ENCODE measurements at regions not wholly inside any gene's neighbourhood (a gene's known extent, or its start where the extent isn't known, plus 50 kb on each side); places are given as distances from the start of the nearest gene placed in this dataset.

DNA sequence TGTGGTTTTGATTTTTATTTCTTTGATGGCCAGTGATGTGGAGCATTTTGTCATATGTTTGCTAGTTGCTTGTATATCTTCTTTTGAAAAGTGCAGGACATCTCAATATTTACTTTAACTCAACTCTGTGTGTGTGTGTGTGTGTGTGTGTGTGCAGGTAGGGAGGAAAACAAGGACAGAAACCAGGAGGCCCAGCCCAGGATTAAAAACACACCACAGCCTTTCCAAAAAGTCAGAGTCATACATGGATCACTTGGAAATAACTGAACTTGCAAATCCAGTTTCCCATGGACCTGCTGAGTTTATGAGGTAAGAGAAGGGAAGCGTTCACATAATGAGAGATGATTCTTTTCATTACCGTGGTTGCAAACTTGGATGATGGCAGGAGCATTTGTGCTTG is 189.9 kb upstream of the LYZL1 start:
- no peak for DNase-seq

DNA sequence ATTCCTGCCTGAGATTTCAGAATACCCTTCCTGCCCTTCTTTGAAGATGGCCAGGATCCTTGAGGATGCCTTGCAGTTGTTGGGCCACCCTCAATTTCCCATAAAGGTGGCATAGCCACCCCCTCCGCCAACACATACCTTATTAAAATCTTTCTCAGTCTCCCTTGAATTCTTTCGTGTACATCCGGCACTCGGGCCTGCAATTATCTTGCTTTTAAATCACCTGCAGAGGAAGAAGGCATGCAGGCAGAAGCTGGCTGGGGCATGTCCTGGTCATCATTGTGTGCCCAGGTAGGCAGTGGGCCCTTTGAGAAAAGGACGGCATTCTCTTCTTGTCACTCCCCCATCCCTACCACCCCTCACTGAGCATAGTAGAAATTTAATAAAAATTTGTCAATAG is 189.5 kb upstream of the LYZL1 start:
- no peak for DNase-seq

DNA sequence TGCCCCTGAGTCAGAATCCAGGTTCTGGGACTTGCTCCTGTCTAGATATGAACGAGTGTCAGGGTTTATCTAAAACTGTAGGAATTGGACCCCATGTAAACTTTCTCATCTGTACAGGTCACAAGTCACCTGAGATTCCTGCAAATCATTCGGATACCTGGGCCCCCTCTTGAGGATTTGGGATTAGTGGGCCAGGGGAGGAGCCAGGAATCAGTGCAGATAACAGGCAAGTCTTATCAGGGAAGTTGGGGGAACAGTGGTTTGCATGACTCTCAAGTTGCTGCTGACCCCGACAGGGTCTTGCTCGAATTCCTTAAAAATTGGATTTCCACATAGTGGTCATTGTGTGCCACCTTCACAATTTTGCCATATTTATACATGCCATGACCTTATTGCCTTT is 188.4 kb upstream of the LYZL1 start:
- no peak for DNase-seq

DNA sequence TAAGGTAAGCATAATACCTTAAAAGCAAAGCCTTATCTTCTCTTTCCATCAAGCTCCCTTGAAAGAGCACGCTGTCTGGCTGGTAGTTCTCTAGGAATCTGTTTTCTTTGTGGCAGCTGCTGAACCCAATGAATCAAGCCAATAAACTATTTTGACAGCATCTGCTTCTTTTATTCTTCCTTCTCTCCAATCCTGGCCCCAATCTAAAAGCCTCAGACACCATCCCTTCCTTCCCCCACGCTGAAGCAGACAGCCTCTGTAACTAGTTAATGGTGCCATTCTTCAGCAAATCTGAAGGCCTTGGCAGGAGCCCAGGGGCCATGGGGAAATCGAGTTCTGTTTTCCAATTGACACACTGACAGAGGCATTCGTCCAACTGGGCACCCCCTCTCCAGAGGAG is 186.6 kb upstream of the LYZL1 start:
- no peak for DNase-seq

DNA sequence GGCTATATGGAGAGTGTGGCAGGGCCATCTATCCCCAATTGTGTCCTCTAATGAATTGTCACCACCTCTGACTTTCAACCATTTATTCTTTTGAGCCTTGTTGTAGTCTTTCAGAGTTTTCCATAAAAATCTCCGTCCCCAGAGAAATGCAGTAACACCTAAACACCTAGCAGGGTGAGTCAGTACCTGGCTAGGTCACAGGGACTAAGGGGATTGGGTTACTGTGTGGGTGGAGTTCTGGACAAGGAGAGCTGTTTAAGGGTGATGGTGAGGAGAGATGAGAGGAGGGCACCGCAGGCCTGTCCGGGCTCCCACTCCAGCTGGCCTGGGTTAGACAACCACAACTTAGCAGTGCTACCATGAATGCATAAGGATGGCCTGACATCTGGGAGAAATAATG is 186.2 kb upstream of the LYZL1 start:
- DNase-seq = no peak

DNA sequence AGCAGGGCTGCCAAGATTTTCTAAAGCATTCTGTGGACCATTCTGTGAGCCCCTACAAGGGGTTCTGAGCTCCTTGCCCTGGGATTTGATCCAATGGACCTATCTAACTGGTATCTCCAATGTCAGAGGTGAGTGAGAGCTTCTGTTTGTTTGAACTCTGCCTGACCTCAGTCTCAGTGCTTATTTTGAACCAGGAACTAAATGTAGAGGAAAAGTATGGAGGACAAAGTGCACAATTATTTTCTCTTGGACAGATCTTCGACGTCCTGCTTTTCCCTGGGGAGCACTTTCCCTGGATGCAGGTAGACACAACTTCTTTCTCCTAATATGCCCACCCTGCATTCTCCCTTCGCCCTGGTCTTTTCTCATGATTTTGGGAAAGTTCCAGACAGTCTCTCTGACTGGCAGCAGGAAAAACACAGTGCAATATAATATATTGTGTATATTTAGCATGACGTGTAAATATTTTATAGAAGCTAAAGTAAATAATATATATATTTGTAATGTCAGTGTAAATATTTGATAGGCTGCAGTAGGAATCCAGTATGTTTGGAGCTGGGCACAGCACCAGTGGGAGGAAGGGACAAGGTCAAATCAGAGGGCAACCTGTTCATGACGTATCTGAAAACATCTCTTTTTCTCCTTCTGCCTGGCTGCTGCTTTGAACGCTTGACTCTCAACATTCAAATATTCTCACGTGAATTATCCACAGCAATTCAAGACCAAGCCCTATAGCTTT is 184.0 kb upstream of the LYZL1 start:
- no peak for DNase-seq

DNA sequence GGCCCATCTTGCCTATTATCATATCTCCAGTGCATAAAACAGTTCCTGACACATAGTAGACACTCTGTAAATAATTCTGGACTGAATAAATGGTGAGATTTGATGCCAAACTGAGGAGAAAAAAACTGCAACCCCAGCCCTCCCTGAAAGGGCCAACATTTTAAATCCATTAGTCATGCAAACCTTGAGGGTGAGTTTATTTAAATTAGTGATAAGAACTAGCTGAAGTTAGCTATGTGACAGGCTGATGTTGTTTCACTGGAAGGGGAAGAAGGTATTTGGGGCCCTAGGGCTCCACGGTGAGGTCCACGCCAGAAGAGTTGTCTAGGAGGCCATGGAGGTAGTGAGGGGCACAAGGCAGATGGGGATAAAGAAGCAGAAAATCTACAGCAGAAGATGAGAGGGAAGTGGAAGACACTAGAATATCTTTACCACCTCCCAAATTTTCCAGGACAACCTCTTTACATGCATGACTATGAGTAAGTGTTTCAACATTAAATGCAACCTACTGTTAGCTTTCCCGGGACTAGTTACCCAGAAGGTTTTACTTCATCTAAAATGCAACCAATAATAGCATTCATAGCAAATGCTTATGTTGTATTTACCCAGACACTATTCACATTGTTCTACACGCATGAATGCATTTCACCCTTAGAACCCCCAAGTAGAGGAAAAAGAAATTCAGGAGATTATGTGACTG is 183.2 kb upstream of the LYZL1 start:
- DNase-seq = no peak

DNA sequence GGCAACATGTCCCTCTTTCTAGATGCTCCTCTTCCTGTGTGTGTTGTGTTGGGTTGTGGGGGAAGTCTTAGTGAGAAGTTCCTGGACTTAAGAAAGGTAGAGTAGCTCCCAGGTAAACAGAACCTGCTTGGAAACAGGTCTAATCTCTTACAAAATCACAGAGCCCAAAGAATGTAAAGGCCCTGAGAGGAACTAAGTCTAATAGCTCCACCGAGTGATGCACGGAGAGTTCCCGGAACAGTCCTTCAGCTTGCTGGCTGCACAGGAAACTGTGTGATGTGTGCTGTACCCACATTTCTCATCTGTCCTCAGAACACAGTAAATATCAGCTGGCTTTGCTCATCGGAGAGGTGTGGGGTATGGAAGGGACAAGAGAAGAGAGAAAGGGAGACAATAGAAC is 182.6 kb upstream of the LYZL1 start:
- DNase-seq = no peak

DNA sequence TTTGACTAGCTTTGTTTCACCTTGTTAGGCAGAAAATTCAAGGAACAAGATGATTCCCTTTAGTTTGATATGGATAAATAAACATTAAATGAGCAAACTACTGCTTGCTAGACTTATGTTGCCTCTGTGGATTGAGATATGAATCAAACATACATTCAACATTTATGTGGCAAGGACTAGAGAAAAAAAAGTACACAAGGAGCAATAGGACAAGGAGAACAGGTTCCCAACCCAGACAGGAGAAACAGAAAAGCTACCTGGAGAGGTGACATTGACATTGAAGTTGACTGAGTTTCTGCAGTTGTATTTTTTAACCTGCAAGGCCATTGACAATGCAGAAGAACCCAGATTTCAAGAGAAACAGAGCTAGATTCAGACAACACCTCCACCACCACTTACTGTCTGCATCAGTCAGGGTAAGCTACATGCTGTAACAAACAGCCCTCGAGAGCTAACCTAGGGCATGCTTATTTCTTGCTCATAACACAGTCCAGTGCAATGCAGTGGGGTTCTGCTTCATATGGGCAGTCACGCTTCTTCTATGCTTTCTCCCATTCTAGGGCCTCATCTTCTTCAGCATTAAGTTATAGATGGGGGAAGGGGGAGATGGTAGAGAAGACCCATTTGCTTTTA is 180.9 kb upstream of the LYZL1 start:
- DNase-seq = no peak

DNA sequence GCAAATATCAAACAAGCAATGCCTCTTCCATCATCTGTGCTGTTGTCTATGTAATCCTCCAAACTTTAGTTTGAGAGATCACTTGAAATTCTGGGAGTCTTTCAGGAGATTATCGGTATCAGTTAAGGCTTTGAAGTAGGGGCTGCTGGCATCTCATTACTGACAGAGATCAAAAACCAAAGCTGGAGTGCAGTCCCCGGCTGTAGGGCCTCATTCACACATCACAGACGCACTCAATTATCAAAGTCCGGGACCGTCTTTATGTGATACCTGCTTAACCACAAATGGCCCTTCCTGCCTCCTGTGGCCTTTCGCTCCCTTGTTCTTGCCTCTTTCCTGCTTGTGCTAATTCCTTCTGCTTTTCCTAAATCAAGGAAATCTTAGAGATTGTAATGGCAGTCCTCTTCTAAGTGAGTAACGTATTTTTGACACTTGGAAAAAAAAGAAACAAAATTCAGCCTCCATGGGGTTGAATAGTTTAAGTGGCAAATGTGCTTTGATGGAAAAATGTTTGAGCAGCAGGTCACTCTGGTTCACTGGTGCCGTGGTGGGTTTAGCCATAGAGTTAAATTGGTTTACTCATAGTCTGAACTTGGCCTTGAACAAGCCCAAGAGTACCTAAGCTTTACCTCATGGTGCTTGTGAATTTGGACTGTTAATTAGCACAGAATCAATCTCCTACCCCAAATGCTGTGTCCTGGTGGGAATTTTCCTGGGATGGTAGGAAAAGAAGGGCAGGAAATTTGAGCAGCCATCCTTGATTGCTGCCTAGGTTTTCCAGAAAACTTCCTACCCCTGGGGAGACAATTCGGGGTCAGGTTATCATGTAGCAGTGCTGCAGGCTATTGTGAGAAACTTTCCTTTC is 178.9 kb upstream of the LYZL1 start:
- DNase-seq = no peak

DNA sequence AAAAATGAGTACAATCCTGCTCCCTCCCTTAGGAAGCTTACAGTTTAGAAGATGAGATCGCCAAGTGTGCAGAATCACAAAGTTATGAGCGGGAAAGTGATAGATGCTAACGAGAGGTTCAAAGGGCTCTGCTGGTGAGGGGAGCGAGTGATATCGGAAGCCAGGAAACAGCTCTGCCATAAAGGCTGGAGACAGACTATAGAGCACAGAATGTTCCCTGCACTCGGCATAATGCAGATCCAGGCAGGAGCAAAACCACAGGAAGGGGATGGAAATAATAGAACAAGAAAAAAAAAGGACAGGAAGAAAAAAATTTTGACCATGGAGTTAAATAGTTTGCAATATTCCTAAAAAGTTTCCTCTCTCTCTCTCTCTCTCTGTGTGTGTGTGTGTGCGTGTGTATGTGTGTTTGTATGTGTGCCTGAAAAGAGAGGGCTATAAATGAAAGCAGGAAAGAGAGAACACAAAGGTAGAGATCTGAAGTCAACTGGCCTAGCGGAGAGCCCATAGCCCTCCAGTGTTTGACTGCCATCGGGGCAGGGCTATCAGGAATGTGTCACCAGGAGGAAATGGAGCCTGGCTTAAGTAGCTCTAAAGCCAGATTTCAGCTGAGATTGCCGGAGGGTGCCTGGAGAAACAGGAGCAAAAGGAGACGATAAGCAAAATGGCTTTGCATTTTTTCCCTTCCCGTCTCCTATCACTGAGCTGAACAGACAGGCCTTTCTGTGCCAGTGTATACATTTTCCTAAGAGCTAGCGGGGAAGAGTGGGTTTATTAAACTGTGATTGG is 175.8 kb upstream of the LYZL1 start:
- DNase-seq = no peak

DNA sequence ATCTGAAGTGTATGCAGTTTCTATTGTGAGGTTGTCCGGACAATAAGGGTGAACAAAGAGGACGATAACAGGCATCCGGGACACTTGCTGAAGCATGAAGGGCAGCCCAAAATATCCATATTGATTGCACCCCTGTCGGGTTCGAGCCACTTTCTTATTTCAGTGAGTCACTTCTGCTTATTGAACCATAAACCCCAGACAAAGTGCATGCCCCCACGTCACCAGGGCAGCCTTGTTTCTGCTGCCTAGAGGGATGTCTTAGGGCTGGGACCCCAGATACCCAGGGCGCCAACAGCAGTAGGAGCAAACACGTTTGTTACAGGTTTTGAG is 175.3 kb upstream of the LYZL1 start:
- DNase-seq = no peak

DNA sequence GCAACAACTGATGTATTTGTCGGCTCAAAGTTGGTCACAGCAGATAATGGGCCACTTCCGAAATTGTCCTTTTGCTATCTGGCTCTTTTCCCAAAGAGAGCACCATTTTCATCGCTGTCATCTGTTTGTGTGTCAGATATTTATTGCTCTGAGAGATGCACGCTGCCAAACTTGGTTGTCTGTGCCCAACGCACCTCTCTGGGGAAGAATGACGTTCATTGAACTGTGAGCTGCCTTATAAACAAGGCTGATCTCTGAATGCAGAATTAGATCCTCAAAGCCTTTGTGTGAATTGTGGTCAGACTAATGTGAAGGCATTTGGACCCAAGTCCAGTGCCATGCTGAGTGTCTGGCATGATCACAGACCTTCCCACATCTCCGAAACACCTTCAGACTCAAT is 174.7 kb upstream of the LYZL1 start:
- DNase-seq = no peak

DNA sequence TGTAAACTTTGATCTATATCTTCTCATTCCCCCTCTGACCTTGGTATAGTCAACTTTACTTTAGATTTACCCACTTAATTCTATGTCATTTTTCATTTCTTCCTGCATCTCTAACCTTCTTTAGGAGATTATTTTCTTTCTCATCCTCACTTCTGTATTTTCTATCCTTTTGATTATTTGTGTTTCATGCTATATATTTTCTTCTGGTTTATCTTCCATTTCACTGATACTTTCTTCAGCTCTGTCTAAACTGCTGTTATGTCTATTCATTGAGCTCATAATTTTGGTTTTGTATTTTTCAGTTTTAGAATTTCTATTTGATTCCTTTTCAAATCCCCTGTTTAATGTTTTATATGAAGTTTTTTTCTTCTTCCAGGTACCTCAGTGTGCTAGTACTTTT is 171.1 kb upstream of the LYZL1 start:
- DNase-seq = no peak

DNA sequence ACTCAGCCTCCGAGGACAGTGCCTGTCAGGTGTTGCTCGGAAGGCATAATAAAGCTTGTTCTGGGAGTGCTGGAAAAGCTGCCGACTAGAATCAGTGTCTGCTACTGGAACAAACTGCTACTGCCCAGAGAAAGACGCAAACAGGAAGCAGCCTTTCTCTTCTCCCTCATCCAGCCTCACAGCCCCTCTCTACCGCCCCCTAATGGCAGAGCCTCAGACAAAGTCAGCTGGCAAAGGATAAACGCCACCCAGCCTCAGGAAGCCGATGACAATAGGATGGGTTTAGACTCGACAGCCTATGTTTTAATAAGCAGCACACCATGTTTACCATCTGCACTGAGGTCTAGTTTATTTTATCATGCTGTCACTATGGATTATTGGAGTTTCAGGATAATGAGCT is 169.5 kb upstream of the LYZL1 start:
- peak; percentile 9 to 26 for DNase-seq

DNA sequence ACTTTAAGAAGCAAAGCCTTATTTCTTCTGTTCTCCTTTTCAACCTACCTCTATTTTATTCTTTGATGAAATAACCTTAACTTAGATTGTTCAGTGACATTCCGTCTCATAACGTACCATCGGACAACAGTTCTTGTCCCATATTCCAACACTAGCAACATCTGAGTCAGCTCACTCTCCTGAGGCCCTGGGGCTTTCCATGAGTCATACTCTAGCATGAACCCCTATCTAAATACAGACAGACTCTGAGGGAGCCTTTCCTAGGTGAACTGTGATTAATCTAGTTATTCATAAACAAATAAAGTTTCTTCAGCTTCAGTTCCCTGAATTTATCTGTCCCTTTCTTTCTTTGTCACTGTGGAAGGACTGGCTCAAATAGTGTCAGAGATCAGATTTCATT is 168.7 kb upstream of the LYZL1 start:
- no peak for DNase-seq

DNA sequence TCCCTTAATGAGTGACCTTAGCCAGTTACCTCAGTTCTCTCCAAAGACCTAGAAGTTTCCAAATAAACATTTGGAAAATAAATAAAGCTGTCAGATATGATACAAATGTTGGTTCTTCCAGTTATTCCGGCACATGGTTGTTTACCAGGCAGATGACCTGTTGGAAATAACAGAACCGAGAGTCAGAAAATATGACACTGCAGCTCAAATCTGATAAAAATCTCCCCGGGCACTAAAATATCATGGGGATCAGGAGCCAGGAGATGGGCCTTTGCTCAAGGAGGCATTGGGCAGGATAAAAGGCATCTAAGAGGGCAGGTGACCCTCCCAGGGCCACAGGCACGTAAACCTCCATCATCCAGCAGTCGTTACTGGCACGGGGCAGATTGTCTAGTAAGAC is 164.0 kb upstream of the LYZL1 start:
- no peak for DNase-seq

DNA sequence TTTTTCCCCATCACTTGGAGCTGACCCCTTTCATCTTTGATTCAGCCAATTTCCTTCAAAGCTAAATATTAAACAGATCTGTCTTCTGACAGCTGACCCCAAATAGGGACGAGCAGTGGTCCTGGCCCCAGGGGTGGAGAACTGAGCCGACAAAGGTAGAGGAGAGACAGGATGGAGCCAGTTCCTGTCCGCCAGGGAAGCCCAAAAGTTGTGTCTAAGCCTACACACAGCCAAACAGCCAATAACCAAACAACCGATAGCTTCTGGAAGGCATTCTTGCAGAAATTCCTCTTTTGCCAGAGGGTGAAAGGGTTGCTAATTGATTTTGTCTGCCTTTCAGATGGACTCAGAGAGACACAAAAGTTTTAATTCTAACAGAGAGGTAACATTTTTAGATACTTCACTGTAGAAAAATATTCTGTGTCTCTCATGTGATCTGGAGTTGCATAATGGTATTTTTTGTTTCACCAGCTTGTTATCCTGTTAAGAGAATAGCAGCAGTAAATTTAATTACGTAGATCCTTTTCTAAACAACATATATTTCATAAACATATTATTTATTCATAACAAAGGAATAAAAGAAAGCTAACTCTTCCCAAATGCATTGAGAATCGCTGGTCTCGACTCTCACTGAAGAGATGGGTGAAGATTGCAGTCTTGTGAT is 161.7 kb upstream of the LYZL1 start:
- DNase-seq = no peak

DNA sequence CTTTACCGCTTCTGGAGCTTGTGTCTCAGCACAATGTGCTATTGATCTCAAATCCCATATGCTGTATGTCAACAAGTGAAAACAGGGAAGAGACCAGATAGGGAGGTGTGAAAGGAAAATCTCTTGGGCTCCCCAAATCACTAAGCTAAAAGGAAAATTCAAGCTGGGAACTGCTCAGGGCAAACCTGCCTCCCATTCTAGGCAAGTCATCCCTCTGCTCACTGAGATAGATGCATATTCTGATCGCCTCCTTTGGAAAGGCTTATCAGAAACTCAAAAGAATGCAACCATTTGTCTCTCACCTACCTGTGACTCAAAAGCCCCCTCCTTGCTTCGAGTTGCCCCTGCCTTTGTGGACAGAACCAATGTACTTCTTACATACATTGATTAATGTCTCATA is 161.1 kb upstream of the LYZL1 start:
- DNase-seq = no peak

DNA sequence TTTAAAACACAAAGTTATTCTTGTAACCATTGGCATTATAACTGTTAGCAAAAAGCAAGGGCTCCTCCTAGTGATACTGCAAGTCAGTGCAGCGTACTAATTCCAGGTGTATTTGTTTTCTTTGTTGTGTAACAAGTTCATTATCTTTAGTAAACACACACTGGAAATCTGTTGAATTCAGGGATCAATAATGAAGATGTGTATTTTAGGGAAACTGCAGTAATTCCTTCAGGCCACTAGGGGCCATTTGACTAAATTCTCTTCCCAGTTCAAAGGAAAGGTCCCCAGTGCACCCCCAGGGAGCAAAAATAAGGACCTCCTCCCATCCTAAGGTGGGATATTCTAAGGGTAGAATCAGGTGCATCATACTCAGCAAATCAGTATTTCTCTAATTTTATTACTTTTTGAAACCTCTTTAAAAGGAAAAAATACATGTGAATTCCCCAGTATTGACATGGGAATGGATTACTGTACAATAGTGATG is 158.6 kb upstream of the LYZL1 start:
- DNase-seq = no peak

DNA sequence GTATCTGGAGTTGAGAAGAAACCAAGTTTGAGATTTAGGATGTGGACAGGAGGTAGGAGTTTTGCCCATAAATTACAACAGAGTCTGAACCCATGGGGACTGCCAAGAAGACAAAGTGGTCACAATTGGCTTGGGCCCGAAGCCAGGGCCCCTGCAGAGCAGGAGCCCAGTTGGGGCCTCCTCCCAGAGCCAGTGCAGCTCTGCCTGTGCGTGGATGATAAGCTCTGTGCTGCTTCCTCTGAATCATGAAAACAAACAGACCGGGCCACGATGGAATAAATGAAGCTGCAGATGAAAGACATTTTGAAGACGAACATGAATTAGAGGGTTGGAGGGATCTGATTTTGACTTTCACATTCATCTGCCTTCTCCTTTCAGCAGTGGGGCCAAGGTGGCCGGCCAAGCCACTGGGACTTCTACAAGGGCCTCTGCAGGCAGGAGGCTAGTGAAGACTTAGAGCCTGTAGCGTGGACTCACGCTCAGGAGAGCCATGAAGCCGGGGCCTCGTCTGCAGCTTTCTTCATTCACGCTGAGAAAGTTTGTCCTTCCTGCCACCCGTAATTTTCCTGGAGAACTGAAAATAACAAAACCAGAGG is 156.8 kb upstream of the LYZL1 start:
- no peak for DNase-seq

Measured in activated CD4-positive, alpha-beta T cell treated with anti-CD3 and anti-CD28 coated beads, Interleukin-2, amount 50 U/mL, for 48 hours (primary cell).